IMR-90 (cell line): ENCODE measurements at regions not wholly inside any gene's neighbourhood (a gene's known extent, or its start where the extent isn't known, plus 50 kb on each side); places are given as distances from the start of the nearest gene placed in this dataset.

Experiments
- ATAC-seq: fragments of 200-7000 bp; cut with Tn5 transposase; 2 replicates; pipeline ENCODE4 v1.9.1; 2020; ENCODE audit warnings: low read depth, mild to moderate bottlenecking, moderate library complexity
- BruUV-seq: library from RNA; stranded (reverse); fragments of 400-500 nt; replicated peaks from 2 replicates; lab custom pipeline; 2021; lab: Mats Ljungman, UMichigan
- CTCF ChIA-PET: fragments of 300-600 bp; formaldehyde crosslinking; extraction: SDS; loops from one replicate; lab custom pipeline; 2021; ENCODE audit warnings: antibody characterized with exemption; lab: Yijun Ruan, JAX
- POLR2A ChIA-PET: fragments of 300-600 bp; sonication (Branson Sonifier 250); formaldehyde crosslinking; loops from one replicate; lab custom pipeline; 2022; ENCODE audit warnings: antibody characterized with exemption; ENCODE audit not compliant: unreplicated experiment; lab: Charles Lee
- DNase-seq: peaks from one replicate; pipeline ENCODE4 v3.0.0; 2013
- H2AFZ ChIP-seq: replicated peaks from 2 replicates; pipeline ENCODE3; 2013; ENCODE audit warnings: low read length, mild to moderate bottlenecking; ENCODE audit not compliant: poor library complexity
- H2AK5ac ChIP-seq: 2 replicates; pipeline ENCODE4 v1.6.1; 2013; ENCODE audit warnings: low read depth, low read length, inconsistent platforms
- H2AK9ac ChIP-seq: replicated peaks from 2 replicates; pipeline ENCODE3; 2013; ENCODE audit warnings: mild to moderate bottlenecking, low read depth, low read length, moderate library complexity; ENCODE audit not compliant: poor library complexity
- H2BK120ac ChIP-seq: 2 replicates; pipeline ENCODE4 v1.6.1; 2013; ENCODE audit warnings: low read depth, low read length, inconsistent platforms
- H2BK15ac ChIP-seq: 3 replicates; pipeline ENCODE4 v1.6.1; 2013; ENCODE audit warnings: low read depth, low read length, inconsistent platforms
- H2BK20ac ChIP-seq: 2 replicates; pipeline ENCODE4 v1.6.1; 2013; ENCODE audit warnings: low read depth, mild to moderate bottlenecking, inconsistent platforms, low read length, moderate library complexity
- H2BK5ac ChIP-seq: 2 replicates; pipeline ENCODE4 v1.6.1; 2013; ENCODE audit warnings: mild to moderate bottlenecking, low read depth, low read length, inconsistent platforms; ENCODE audit not compliant: poor library complexity, severe bottlenecking
- H3K14ac ChIP-seq: replicated peaks from 2 replicates; pipeline ENCODE4 v1.6.1; 2013; ENCODE audit warnings: low read depth, low read length, inconsistent platforms
- H3K18ac ChIP-seq: 2 replicates; pipeline ENCODE4 v1.6.1; 2013; ENCODE audit warnings: low read depth, low read length, control low read depth
- H3K23ac ChIP-seq: 2 replicates; pipeline ENCODE4 v1.6.1; 2013; ENCODE audit warnings: low read depth, low read length, inconsistent platforms
- H3K27ac ChIP-seq: 2 replicates; pipeline ENCODE4 v1.5.1; 2013; ENCODE audit warnings: mild to moderate bottlenecking, control low read depth, low read length; ENCODE audit not compliant: insufficient read depth
- H3K27me3 ChIP-seq: 2 replicates; pipeline ENCODE4 v1.6.1; 2013; ENCODE audit warnings: low read length; ENCODE audit not compliant: control insufficient read depth, insufficient read depth
- H3K36me3 ChIP-seq: 2 replicates; pipeline ENCODE4 v1.6.1; 2013; ENCODE audit warnings: low read length, mixed read lengths; ENCODE audit not compliant: control insufficient read depth, insufficient read depth
- H3K4ac ChIP-seq: 2 replicates; pipeline ENCODE4 v1.6.1; 2013; ENCODE audit warnings: low read depth, low read length, inconsistent platforms
- H3K4me1 ChIP-seq: 2 replicates; pipeline ENCODE4 v1.6.1; 2013; ENCODE audit warnings: low read length, mixed read lengths; ENCODE audit not compliant: control insufficient read depth, insufficient read depth
- H3K4me2 ChIP-seq: 2 replicates; pipeline ENCODE4 v1.6.1; 2013; ENCODE audit warnings: low read depth, mild to moderate bottlenecking, control low read depth, low read length, moderate library complexity
- H3K4me3 ChIP-seq: 2 replicates; pipeline ENCODE4 v1.5.1; 2013; ENCODE audit warnings: low read depth, mild to moderate bottlenecking, control low read depth, low read length, moderate library complexity; ENCODE audit not compliant: insufficient read depth
- H3K56ac ChIP-seq: 2 replicates; pipeline ENCODE4 v1.6.1; 2013; ENCODE audit warnings: low read length, inconsistent platforms; ENCODE audit not compliant: insufficient read depth; ENCODE audit errors: extremely low read depth
- H3K79me1 ChIP-seq, 2 experiments: 2 replicates each; pipeline ENCODE4 v1.6.1; 2013; ENCODE audit warnings: low read length in 2 of 2, inconsistent platforms in 1 of 2, low read depth in 1 of 2
- H3K9ac ChIP-seq: 2 replicates; pipeline ENCODE4 v1.6.1; 2013; ENCODE audit warnings: low read depth, low read length, control low read depth
- H3K9me1 ChIP-seq: 2 replicates; pipeline ENCODE4 v1.6.1; 2013; ENCODE audit warnings: low read length, inconsistent platforms; ENCODE audit not compliant: insufficient read depth
- H3K9me3 ChIP-seq: 2 replicates; pipeline ENCODE4 v1.6.1; 2013; ENCODE audit warnings: low read length; ENCODE audit not compliant: control insufficient read depth, insufficient read depth
- H4K20me1 ChIP-seq: 2 replicates; pipeline ENCODE4 v1.6.1; 2013; ENCODE audit warnings: low read length, inconsistent platforms; ENCODE audit not compliant: insufficient read depth
- H4K5ac ChIP-seq: 2 replicates; pipeline ENCODE4 v1.6.1; 2013; ENCODE audit warnings: mild to moderate bottlenecking, low read depth, low read length, control low read depth
- H4K8ac ChIP-seq, 2 experiments: 2 replicates each; pipeline ENCODE4 v1.6.1; 2013; ENCODE audit warnings: low read depth in 2 of 2, low read length in 2 of 2, control low read depth in 1 of 2, inconsistent platforms in 1 of 2
- H4K91ac ChIP-seq: 2 replicates; pipeline ENCODE4 v1.6.1; 2013; ENCODE audit warnings: low read depth, low read length, inconsistent platforms; ENCODE audit not compliant: insufficient read depth
- BHLHE40 ChIP-seq: fragments of 150-350 bp; IDR thresholded peaks from 2 replicates; pipeline ENCODE4 v1.6.1; 2016; ENCODE audit warnings: mild to moderate bottlenecking, low read depth, low read length
- CEBPB ChIP-seq: IDR thresholded peaks from 2 replicates; pipeline ENCODE4 v1.6.1; 2012; ENCODE audit warnings: low read depth, low read length, improper control_type of control experiment
- CHD1 ChIP-seq: IDR thresholded peaks from 2 replicates; pipeline ENCODE4 v1.6.1; 2012; ENCODE audit warnings: low read depth, low read length, improper control_type of control experiment
- FOS ChIP-seq: fragments of 150-350 bp; IDR thresholded peaks from 2 replicates; pipeline ENCODE4 v1.6.1; 2016; ENCODE audit warnings: low read depth, low read length
- MAFK ChIP-seq: IDR thresholded peaks from 2 replicates; pipeline ENCODE4 v1.6.1; 2012; ENCODE audit warnings: low read depth, low read length, improper control_type of control experiment
- MAZ ChIP-seq: IDR thresholded peaks from 2 replicates; pipeline ENCODE4 v1.6.1; 2012; ENCODE audit warnings: low read depth, mild to moderate bottlenecking, low read length, improper control_type of control experiment, moderate library complexity, borderline replicate concordance
- MXI1 ChIP-seq: IDR thresholded peaks from 2 replicates; pipeline ENCODE4 v1.6.1; 2012; ENCODE audit warnings: low read depth, mild to moderate bottlenecking, low read length, moderate library complexity, borderline replicate concordance
- NFE2L2 ChIP-seq: fragments of 150-350 bp; IDR thresholded peaks from 2 replicates; pipeline ENCODE4 v1.6.1; 2016; ENCODE audit warnings: low read depth, mild to moderate bottlenecking, low read length
- POLR2A ChIP-seq: IDR thresholded peaks from 2 replicates; pipeline ENCODE4 v1.6.1; 2012; ENCODE audit warnings: mild to moderate bottlenecking, low read depth, low read length
- RAD21 ChIP-seq: IDR thresholded peaks from 2 replicates; pipeline ENCODE4 v1.6.1; 2012; ENCODE audit warnings: low read length, improper control_type of control experiment
- RCOR1 ChIP-seq: IDR thresholded peaks from 2 replicates; pipeline ENCODE4 v1.6.1; 2012; ENCODE audit warnings: mild to moderate bottlenecking, low read length, improper control_type of control experiment; ENCODE audit not compliant: insufficient replicate concordance
- RFX5 ChIP-seq: IDR thresholded peaks from 2 replicates; pipeline ENCODE4 v1.8.0; 2012; ENCODE audit warnings: low read depth, mild to moderate bottlenecking, low read length, moderate library complexity
- SMC3 ChIP-seq: fragments of 150-350 bp; IDR thresholded peaks from 2 replicates; pipeline ENCODE4 v1.6.1; 2016; ENCODE audit warnings: low read depth, mild to moderate bottlenecking, antibody characterized with exemption, low read length, moderate library complexity
- WGBS, 2 experiments: methylation state at CpG; one replicate each; pipeline versions ENCODE4 v1.1.5 to v1.1.7; 2013; ENCODE audit warnings: missing lambda C conversion rate in 2 of 2; ENCODE audit not compliant: insufficient read length in 1 of 2; ENCODE audit errors: extremely low coverage in 2 of 2; 5-methylcytosine and 5-hydroxymethylcytosine counted together
- dilution Hi-C: fragments of 300-500 bp; cut with HindIII; formaldehyde crosslinking; loops from one replicate; pipeline ENCODE4 v1.14.3; 2018; ENCODE audit warnings: low sequenced_read_pairs; ENCODE audit not compliant: unreplicated experiment
- in situ Hi-C: fragments of 300-500 bp; cut with MboI; formaldehyde crosslinking; loops from 3 replicates; pipeline ENCODE4 v1.14.3; 2019; ENCODE audit warnings: low sequenced_read_pairs, inconsistent platforms, mixed read lengths
- intact Hi-C: fragments of 100-400 bp; cut with micrococcal nuclease; formaldehyde crosslinking; loops from 2 replicates; pipeline ENCODE4 v1.10.0; 2022
- TF ChIP-seq, protein P1 (sequence below): fragments of 150-350 bp; IDR thresholded peaks from 2 replicates; pipeline ENCODE4 v1.6.1; 2017; ENCODE audit warnings: mild to moderate bottlenecking, antibody characterized with exemption, low read length, low read depth
- TF ChIP-seq, protein P2 (sequence below): fragments of 150-350 bp; IDR thresholded peaks from 2 replicates; pipeline ENCODE4 v1.6.1; 2016; ENCODE audit warnings: low read depth, mild to moderate bottlenecking, low read length, moderate library complexity, borderline replicate concordance

DNA sequence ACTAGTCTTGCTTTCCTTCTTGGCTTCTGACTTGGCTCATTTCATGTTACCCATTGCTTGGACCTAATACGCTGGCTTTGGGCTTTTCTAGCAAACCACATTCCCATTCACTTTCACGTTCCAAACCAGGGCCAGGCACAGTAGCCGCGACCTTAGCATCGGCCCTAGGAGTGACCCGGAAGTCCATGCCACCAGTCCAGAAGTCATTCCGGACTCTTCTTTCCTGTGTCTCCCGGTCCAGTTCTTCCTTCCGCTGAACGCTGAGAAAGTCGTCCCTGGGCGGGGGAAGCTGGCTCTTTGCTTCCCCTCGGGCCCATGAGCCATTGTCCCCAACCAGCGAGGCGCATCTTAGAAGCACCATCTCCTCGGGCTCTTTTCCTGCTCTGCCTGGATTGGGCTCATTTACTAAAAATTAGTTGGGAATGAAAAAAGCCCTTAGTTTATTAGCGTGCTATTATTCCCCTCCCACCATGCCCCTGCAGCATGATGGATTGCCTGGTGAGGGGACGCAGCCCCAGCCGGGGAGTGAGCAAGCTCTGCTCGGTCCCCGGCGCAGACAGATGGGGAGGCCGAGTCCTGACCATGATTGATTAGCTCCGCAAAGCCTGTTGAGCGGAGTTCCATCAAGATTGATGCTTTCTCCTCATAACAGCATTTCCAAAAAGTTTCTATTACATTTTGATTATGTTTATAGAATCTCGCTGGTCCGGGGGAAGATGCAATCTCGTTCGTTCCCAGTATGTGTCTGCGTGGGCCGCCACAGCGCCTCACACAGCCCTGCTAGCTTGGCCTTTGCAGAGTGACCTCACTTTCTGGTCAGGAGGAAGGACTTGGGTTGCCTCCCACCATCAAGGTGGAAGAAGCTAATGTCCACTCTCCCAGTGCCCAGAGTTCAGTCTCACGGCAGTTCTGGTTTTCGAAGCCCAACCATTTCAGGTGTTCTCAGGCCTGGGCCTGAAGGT, 115.1 kb upstream of the TOP1 start:
- no peak overlapping the region for H4K8ac ChIP-seq
- no peaks in the 10 kb centered on the region for H3K36me3 ChIP-seq
- H2BK5ac ChIP-seq: no peak overlapping the region
- no peaks in the 10 kb centered on the region for H3K9me1 ChIP-seq
- no peak overlapping the region for H4K5ac ChIP-seq
- no peak overlapping the region for H3K18ac ChIP-seq
- H3K4me3 ChIP-seq: no peak overlapping the region
- no peaks in the 10 kb centered on the region for H3K79me1 ChIP-seq
- dilution Hi-C loops: no loop called here
- ChIA-PET POLR2A (no interaction called here), CTCF (interaction anchor here (0.6 kb wide), 1 partner anchor 41 kb away, joined by 3 read pairs; no protein-coding TSS in a partner anchor)
- no peak overlapping the region for H3K4me2 ChIP-seq
- H3K9ac ChIP-seq: no peak overlapping the region
- ATAC-seq: no peak
- no peak overlapping the region for H4K91ac ChIP-seq
- H3K14ac ChIP-seq: no peak overlapping the region
- no peak overlapping the region for H2AK5ac ChIP-seq
- no peak overlapping the region for H3K23ac ChIP-seq
- no peak for DNase-seq
- H2AFZ ChIP-seq: no peak overlapping the region
- H3K27me3 ChIP-seq: no peaks in the 10 kb centered on the region
- intact Hi-C loops: no loop called here
- H3K27ac ChIP-seq: no peak overlapping the region
- H3K9me3 ChIP-seq: no peaks in the 10 kb centered on the region
- in situ Hi-C loops: no loop called here
- H3K56ac ChIP-seq: no peak overlapping the region
- no peak overlapping the region for H2BK15ac ChIP-seq
- H3K4me1 ChIP-seq: no peaks in the 10 kb centered on the region
- no TSS peak for BruUV-seq
- no peak overlapping the region for H2BK20ac ChIP-seq
- 90% methylated on average over 7 of the region's 34 CpGs; no CpG with 5 or more reads in 1 of the 2 experiments for WGBS, 2 experiments
- no peak overlapping the region for H2AK9ac ChIP-seq
- no peak overlapping the region for H2BK120ac ChIP-seq
- no peaks in the 10 kb centered on the region for H4K20me1 ChIP-seq
- H3K4ac ChIP-seq: no peak overlapping the region
- TF ChIP-seq FOS (no peak), MAFK (no peak), RAD21 (no peak), CHD1 (no peak), MXI1 (no peak), CEBPB (no peak), SMC3 (no peak), MAZ (no peak), BHLHE40 (no peak), RFX5 (no peak), RCOR1 (no peak), POLR2A (no peak), NFE2L2 (no peak)
- TF ChIP-seq, protein P1, sequence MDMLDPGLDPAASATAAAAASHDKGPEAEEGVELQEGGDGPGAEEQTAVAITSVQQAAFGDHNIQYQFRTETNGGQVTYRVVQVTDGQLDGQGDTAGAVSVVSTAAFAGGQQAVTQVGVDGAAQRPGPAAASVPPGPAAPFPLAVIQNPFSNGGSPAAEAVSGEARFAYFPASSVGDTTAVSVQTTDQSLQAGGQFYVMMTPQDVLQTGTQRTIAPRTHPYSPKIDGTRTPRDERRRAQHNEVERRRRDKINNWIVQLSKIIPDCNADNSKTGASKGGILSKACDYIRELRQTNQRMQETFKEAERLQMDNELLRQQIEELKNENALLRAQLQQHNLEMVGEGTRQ: no peak
- TF ChIP-seq, protein P2, sequence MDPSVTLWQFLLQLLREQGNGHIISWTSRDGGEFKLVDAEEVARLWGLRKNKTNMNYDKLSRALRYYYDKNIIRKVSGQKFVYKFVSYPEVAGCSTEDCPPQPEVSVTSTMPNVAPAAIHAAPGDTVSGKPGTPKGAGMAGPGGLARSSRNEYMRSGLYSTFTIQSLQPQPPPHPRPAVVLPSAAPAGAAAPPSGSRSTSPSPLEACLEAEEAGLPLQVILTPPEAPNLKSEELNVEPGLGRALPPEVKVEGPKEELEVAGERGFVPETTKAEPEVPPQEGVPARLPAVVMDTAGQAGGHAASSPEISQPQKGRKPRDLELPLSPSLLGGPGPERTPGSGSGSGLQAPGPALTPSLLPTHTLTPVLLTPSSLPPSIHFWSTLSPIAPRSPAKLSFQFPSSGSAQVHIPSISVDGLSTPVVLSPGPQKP: no peak
